ENCODE measurements at regions not wholly inside any gene's neighbourhood (a gene's known extent, or its start where the extent isn't known, plus 50 kb on each side); places are given as distances from the start of the nearest gene placed in this dataset.

- Histone ChIP-seq H3K36me3 (no peaks in the 10 kb centered on the region), H3K27ac (no peak overlapping the region), H3K9me3 (no peaks in the 10 kb centered on the region), H3K4me1 (ENCODE audit: control insufficient read depth in 1 of 2, insufficient read depth in 1 of 2, low read depth in 1 of 2, low read length in 1 of 2) (no peaks in the 10 kb centered on the region), H3K4me3 (ENCODE audit: low read depth in 1 of 2, low read length in 1 of 2) (no peak overlapping the region), H3K27me3 (no peaks in the 10 kb centered on the region)
- TF ChIP-seq, protein P1, sequence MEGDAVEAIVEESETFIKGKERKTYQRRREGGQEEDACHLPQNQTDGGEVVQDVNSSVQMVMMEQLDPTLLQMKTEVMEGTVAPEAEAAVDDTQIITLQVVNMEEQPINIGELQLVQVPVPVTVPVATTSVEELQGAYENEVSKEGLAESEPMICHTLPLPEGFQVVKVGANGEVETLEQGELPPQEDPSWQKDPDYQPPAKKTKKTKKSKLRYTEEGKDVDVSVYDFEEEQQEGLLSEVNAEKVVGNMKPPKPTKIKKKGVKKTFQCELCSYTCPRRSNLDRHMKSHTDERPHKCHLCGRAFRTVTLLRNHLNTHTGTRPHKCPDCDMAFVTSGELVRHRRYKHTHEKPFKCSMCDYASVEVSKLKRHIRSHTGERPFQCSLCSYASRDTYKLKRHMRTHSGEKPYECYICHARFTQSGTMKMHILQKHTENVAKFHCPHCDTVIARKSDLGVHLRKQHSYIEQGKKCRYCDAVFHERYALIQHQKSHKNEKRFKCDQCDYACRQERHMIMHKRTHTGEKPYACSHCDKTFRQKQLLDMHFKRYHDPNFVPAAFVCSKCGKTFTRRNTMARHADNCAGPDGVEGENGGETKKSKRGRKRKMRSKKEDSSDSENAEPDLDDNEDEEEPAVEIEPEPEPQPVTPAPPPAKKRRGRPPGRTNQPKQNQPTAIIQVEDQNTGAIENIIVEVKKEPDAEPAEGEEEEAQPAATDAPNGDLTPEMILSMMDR (IDR thresholded peaks at IDR 0.05), result no peak
These were observed 153.7 kb upstream of the KCNMB2 start for GRCh38 chr3:178382449-178383061.

DNA sequence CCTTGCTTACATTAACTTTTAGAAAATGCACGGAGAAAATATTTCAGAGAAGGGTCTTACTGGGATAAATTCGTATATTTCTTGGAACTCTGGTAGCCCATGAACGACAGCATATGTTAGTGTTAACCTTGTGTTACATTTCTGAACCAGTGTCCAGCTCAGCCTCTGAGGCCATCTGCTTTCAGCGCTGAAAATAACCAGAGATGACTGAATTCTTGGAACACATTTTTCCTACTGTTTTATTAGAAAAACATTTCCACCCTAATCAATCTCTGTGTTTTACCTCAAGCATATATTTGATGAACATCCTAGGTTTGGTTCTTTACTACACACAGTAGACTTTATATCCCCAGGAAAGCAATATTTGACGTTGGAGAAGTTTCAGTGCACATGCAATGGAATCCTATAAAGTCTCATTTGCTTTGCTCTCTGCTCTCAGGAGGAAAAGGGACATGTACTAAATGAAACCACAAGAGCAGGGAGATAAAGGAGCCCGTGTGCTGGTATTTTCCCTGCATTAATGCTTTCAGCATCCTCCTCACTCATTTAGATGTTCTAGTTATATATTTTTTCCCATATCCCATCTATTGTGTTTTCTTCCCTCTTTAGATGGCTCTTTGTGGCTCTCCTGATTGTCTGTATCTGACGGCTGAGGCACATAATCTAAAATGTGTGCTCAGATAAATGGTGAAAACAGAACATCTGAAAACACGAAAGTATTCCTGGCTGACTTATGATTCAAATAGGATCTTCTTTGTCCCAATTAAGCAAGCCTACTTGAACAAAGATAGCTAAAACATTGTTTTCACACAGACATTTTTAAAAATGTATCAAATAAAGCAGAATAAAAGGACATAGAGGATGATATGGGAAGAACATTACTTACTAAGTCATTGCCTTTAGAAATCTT lies 151.7 kb upstream of the KCNMB2 start:
- H3K27me3 ChIP-seq, result no peaks in the 10 kb centered on the region
- TF ChIP-seq, protein P1 (IDR thresholded peaks at IDR 0.05), result no peak
- H3K27ac ChIP-seq, result no peak overlapping the region
- no peaks in the 10 kb centered on the region for H3K9me3 ChIP-seq
- H3K4me3 ChIP-seq (ENCODE audit: low read depth in 1 of 2, low read length in 1 of 2), result no peak overlapping the region
- H3K4me1 ChIP-seq (ENCODE audit: control insufficient read depth in 1 of 2, insufficient read depth in 1 of 2, low read depth in 1 of 2, low read length in 1 of 2), result no peaks in the 10 kb centered on the region
- H3K36me3 ChIP-seq, result no peaks in the 10 kb centered on the region

DNA sequence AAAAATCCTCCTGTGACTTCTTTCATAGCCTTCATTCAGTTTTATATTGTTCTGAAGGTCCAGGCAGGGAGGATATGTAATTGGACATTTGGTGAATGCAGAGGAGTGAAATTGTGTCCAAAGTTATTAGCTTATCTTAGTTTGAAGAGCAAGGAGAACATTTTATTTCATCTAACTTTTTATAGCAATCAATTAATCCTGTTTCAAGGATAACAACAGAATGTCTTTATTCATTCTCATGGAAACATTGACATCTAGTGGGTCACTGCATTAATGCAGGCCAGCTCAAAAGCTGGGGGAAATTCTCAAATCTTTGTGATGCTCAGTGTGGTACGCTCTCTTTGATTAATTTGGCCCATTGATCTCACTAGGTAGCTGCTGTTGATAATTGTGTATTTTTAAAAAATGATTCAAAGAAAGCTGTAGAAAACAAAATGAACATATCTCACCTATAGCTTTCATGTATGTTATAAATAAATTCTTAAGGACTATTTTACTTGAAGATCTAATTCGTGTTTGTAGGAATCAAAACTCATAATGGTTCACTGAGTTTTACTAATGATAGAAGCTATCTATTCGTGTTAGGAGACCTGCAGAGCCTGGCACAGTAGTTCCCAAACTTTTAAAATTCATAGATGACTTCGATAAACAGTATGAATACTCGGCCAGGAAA lies 150.8 kb upstream of the KCNMB2 start:
- TF ChIP-seq, protein P1 (IDR thresholded peaks at IDR 0.05), result peak; percentile 40
- Histone ChIP-seq H3K4me3 (ENCODE audit: low read depth in 1 of 2, low read length in 1 of 2) (no peak overlapping the region), H3K27me3 (no peaks in the 10 kb centered on the region), H3K9me3 (no peaks in the 10 kb centered on the region), H3K36me3 (no peaks in the 10 kb centered on the region), H3K27ac (no peak overlapping the region), H3K4me1 (ENCODE audit: control insufficient read depth in 1 of 2, insufficient read depth in 1 of 2, low read depth in 1 of 2, low read length in 1 of 2) (no peaks in the 10 kb centered on the region)

DNA sequence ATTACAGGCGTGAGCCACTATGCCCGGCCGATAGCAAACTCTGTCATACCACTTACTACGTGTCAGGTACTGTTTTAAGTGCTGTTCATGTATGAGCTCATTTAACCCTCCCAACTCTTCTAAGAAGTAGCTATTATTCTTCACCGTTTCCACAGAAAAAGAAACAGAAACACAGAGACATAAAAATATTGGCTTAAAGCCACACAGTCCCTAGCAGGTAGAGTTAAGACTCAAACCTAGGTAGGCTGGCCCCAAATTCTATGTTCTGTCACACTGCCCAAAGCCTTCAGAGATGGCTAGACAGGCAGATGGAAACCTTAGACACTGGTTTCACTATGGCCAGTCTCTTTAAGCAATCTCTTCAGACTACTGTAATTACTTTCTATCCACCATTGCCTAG lies 149.8 kb upstream of the KCNMB2 start:
- TF ChIP-seq, protein P1 (IDR thresholded peaks at IDR 0.05), result no peak
- H3K4me3 ChIP-seq (ENCODE audit: low read depth in 1 of 2, low read length in 1 of 2), result no peak overlapping the region
- no peaks in the 10 kb centered on the region for H3K27me3 ChIP-seq

DNA sequence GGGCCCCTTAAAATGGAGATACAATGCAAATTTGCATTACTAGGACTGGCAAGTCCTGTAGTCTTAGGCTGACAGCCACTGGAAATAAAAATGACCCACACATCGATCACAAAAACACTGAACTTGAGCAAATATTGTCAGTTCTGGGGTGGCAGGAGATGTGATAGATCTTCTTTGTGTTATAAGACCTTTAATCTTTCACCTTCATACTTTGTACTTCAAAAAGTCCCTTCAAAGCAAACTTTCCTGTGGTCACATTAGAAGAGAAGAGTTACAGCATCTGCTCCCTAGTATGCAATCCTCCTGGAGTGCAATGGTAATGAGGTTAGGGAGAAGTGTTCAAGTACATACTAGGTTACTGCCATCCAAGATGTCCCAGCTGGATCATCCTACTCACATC lies 149.4 kb upstream of the KCNMB2 start:
- Histone ChIP-seq H3K36me3 (no peaks in the 10 kb centered on the region), H3K4me3 (ENCODE audit: low read depth in 1 of 2, low read length in 1 of 2) (no peak overlapping the region), H3K27me3 (no peaks in the 10 kb centered on the region), H3K27ac (no peak overlapping the region), H3K4me1 (ENCODE audit: control insufficient read depth in 1 of 2, insufficient read depth in 1 of 2, low read depth in 1 of 2, low read length in 1 of 2) (no peaks in the 10 kb centered on the region), H3K9me3 (no peaks in the 10 kb centered on the region)
- TF ChIP-seq, protein P1 (IDR thresholded peaks at IDR 0.05), result no peak

More for the DNA sequence above, 149.8 kb upstream of the KCNMB2 start:
- no peak overlapping the region for H3K27ac ChIP-seq
- no peaks in the 10 kb centered on the region for H3K4me1 ChIP-seq (ENCODE audit: control insufficient read depth in 1 of 2, insufficient read depth in 1 of 2, low read depth in 1 of 2, low read length in 1 of 2)
- H3K36me3 ChIP-seq, result no peaks in the 10 kb centered on the region
- no peaks in the 10 kb centered on the region for H3K9me3 ChIP-seq
